GM12878 (cell line): ENCODE measurements at regions not wholly inside any gene's neighbourhood (a gene's known extent, or its start where the extent isn't known, plus 50 kb on each side); places are given as distances from the start of the nearest gene placed in this dataset.

Experiments
- ATAC-seq: fragments of 200-7000 bp; cut with Tn5 transposase; 3 replicates; pipeline ENCODE4 v1.9.1; 2020; ENCODE audit warnings: mild to moderate bottlenecking, moderate library complexity
- BruUV-seq: library from RNA; stranded (reverse); fragments of 400-500 nt; replicated peaks from 2 replicates; lab custom pipeline; 2021; lab: Mats Ljungman, UMichigan
- CTCF ChIA-PET: fragments of 300-600 bp; sonication (Branson Sonifier 250); formaldehyde crosslinking; extraction: SDS; loops from one replicate; lab custom pipeline; 2021; ENCODE audit warnings: inconsistent platforms; lab: Yijun Ruan, JAX
- POLR2A ChIA-PET: fragments of 350-600 bp; formaldehyde crosslinking; extraction: SDS; loops from one replicate; lab custom pipeline; 2021; ENCODE audit warnings: inconsistent platforms; lab: Charles Lee
- RAD21 ChIA-PET: fragments of 300-600 bp; sonication (Branson Sonifier 250); formaldehyde crosslinking; loops from one replicate; lab custom pipeline; 2023; ENCODE audit warnings: antibody characterized with exemption; ENCODE audit not compliant: unreplicated experiment; lab: Charles Lee
- SMC1A ChIA-PET: fragments of 300-600 bp; sonication (Branson Sonifier 250); formaldehyde crosslinking; loops from one replicate; lab custom pipeline; 2023; ENCODE audit not compliant: unreplicated experiment, uncharacterized antibody; lab: Charles Lee
- DNase-seq: peaks from one replicate; pipeline ENCODE4 v3.0.0-alpha.2; 2011; ENCODE audit warnings: low read depth, low spot score
- FAIRE-seq: peaks from 3 replicates; lab custom pipeline; 2011; peaks lifted over from hg19 to GRCh38; lab: Jason Lieb, UNC
- H2AFZ ChIP-seq: 2 replicates; pipeline ENCODE4 v1.6.0; 2011; ENCODE audit warnings: low read depth, low read length, control low read depth; ENCODE audit not compliant: control insufficient read depth
- H3K27ac ChIP-seq: 2 replicates; pipeline ENCODE4 v1.5.1; 2011; ENCODE audit warnings: control low read depth; ENCODE audit not compliant: control insufficient read depth, insufficient read depth
- H3K27me3 ChIP-seq, 2 experiments: replicated peaks in 1 of 2; 2 replicates each; pipeline versions ENCODE4 v1.6.0 to v1.6.1; 2011; ENCODE audit warnings: low read length in 1 of 2; ENCODE audit not compliant: control insufficient read depth in 2 of 2, insufficient read depth in 2 of 2
- H3K36me3 ChIP-seq, 2 experiments: 2 replicates each; pipeline ENCODE4 v1.5.1; 2011; ENCODE audit warnings: low read length in 1 of 2; ENCODE audit not compliant: control insufficient read depth in 2 of 2, insufficient read depth in 2 of 2
- H3K4me1 ChIP-seq: 2 replicates; pipeline ENCODE4 v1.6.1; 2011; ENCODE audit warnings: mild to moderate bottlenecking, low read length, moderate library complexity, mixed read lengths; ENCODE audit not compliant: control insufficient read depth, insufficient read depth
- H3K4me2 ChIP-seq: 2 replicates; pipeline ENCODE4 v1.6.0; 2011; ENCODE audit warnings: control low read depth; ENCODE audit not compliant: control insufficient read depth, insufficient read depth
- H3K4me3 ChIP-seq: fragments of 200-600 bp; sonication (generic); 2 replicates; pipeline ENCODE4 v1.5.1; 2016
- H3K79me2 ChIP-seq: 2 replicates; pipeline ENCODE4 v1.6.0; 2011; ENCODE audit warnings: low read length; ENCODE audit not compliant: control insufficient read depth, insufficient read depth
- H3K9ac ChIP-seq: 2 replicates; pipeline ENCODE4 v1.8.0; 2011; ENCODE audit warnings: low read length, control low read depth, mixed read lengths; ENCODE audit not compliant: control insufficient read depth, insufficient read depth
- H3K9me3 ChIP-seq: replicated peaks from 3 replicates; pipeline ENCODE4 v1.5.1; 2011; ENCODE audit warnings: mild to moderate bottlenecking, low read length; ENCODE audit not compliant: control insufficient read depth, insufficient read depth
- H4K20me1 ChIP-seq: 2 replicates; pipeline ENCODE4 v1.6.0; 2011; ENCODE audit not compliant: control insufficient read depth, insufficient read depth
- ATF3 ChIP-seq: IDR thresholded peaks from 2 replicates; pipeline ENCODE4 v1.6.1; 2011; ENCODE audit warnings: low read depth, mild to moderate bottlenecking, low read length, moderate library complexity, borderline replicate concordance; ENCODE audit errors: extremely low read depth
- E2F8 ChIP-seq: fragments of 450-650 bp; IDR thresholded peaks from 2 replicates; pipeline ENCODE4 v1.6.1; 2018; ENCODE audit warnings: mild to moderate bottlenecking, low read depth, moderate library complexity; ENCODE audit not compliant: partially characterized antibody
- EGR1 ChIP-seq, 2 experiments: IDR thresholded peaks; 1 replicate in 1 of 2; 2 replicates in 1 of 2; pipeline ENCODE4 v1.6.1; 2011 to 2012; ENCODE audit warnings: low read depth in 2 of 2, low read length in 2 of 2, borderline replicate concordance in 1 of 2, mild to moderate bottlenecking in 1 of 2, moderate library complexity in 1 of 2
- PML ChIP-seq: IDR thresholded peaks from 2 replicates; pipeline ENCODE4 v1.6.1; 2012; ENCODE audit warnings: low read length, inconsistent platforms
- STAT1 ChIP-seq: fragments of 450-650 bp; conservative IDR thresholded peaks from 2 replicates; pipeline ENCODE4 v1.6.1; 2014; ENCODE audit warnings: antibody characterized with exemption, mild to moderate bottlenecking
- ZBTB40 ChIP-seq: fragments of 450-650 bp; IDR thresholded peaks from 2 replicates; pipeline ENCODE4 v1.6.1; 2016; ENCODE audit warnings: mild to moderate bottlenecking, moderate library complexity, borderline replicate concordance
- WGBS: methylation state at CpG from one replicate; pipeline ENCODE4 v1.1.6; 2016; ENCODE audit warnings: low lambda C conversion rate; ENCODE audit not compliant: insufficient replicate concordance, insufficient coverage; ENCODE audit errors: missing lambda C conversion rate; 5-methylcytosine and 5-hydroxymethylcytosine counted together
- in situ Hi-C: fragments of 300-500 bp; cut with MboI; formaldehyde crosslinking; loops from 9 replicates; pipeline ENCODE4 v1.14.3; 2018; ENCODE audit warnings: mixed read lengths
- intact Hi-C: fragments of 100-400 bp; cut with micrococcal nuclease; formaldehyde crosslinking; loops from one replicate; pipeline ENCODE4 v1.14.2; 2022; ENCODE audit not compliant: unreplicated experiment

GRCh38 chr11:22084056-22084455, 108.8 kb upstream of the ANO5 start:
- Histone ChIP-seq H3K27me3 (no peaks in the 10 kb centered on the region), H3K4me3 (no peak overlapping the region), H4K20me1 (no peaks in the 10 kb centered on the region), H3K36me3 (no peaks in the 10 kb centered on the region), H3K79me2 (no peaks in the 10 kb centered on the region), H3K27ac (no peak overlapping the region), H3K4me1 (no peaks in the 10 kb centered on the region), H3K9ac (no peak overlapping the region), H3K4me2 (no peak overlapping the region), H3K9me3 (no peaks in the 10 kb centered on the region), H2AFZ (no peak overlapping the region)
- ChIA-PET RAD21 (no interaction called here), CTCF (no interaction called here), SMC1A (no interaction called here), POLR2A (no interaction called here)
- intact Hi-C loops (no loop called here), in situ Hi-C loops (no loop called here)
- no TSS peak for BruUV-seq
- ATAC-seq (no peak), FAIRE-seq (no peak), DNase-seq (no peak)
- WGBS, result 35% methylated on average over 1 of the region's 1 CpG
- TF ChIP-seq E2F8 (no peak), ATF3 (no peak), ZBTB40 (no peak), PML (no peak), EGR1 (IDR thresholded peaks at IDR 0.05; ENCODE audit: borderline replicate concordance in 1 of 2, low read depth in 2 of 2, low read length in 2 of 2) (no peak), STAT1 (no peak)
